SK-N-SH (cell line): ENCODE measurements at regions not wholly inside any gene's neighbourhood (a gene's known extent, or its start where the extent isn't known, plus 50 kb on each side); places are given as distances from the start of the nearest gene placed in this dataset.

Experiments
- FOXM1 ChIP-seq: IDR thresholded peaks from 2 replicates; pipeline ENCODE4 v1.4.0; 2012; ENCODE audit warnings: low read depth, mild to moderate bottlenecking
- GABPA ChIP-seq: IDR thresholded peaks from 2 replicates; pipeline ENCODE4 v1.4.0; 2012; ENCODE audit warnings: low read depth, mild to moderate bottlenecking
- JUND ChIP-seq: IDR thresholded peaks from 2 replicates; pipeline ENCODE4 v1.4.0; 2012
- MXI1 ChIP-seq: IDR thresholded peaks from 2 replicates; pipeline ENCODE4 v1.6.1; 2012; ENCODE audit warnings: mild to moderate bottlenecking, low read depth, low read length, improper control_type of control experiment
- RAD21 ChIP-seq: IDR thresholded peaks from 2 replicates; pipeline ENCODE4 v1.6.1; 2012; ENCODE audit warnings: mild to moderate bottlenecking, low read length
- RFX5 ChIP-seq: IDR thresholded peaks from 2 replicates; pipeline ENCODE4 v1.6.1; 2012; ENCODE audit warnings: mild to moderate bottlenecking, improper control_type of control experiment, low read length
- TAF1 ChIP-seq: IDR thresholded peaks from 2 replicates; pipeline ENCODE4 v1.6.1; 2012; ENCODE audit warnings: low read depth, mild to moderate bottlenecking, low read length, moderate library complexity, borderline replicate concordance
- TCF12 ChIP-seq: IDR thresholded peaks from 2 replicates; pipeline ENCODE4 v1.4.0; 2012
- YY1 ChIP-seq: IDR thresholded peaks from 2 replicates; pipeline ENCODE4 v1.4.0; 2012; ENCODE audit warnings: low read depth, mild to moderate bottlenecking
- TF ChIP-seq, protein P1 (sequence below): fragments of 200-600 bp; sonication (generic); IDR thresholded peaks from 2 replicates; pipeline ENCODE4 v1.6.1; 2017; ENCODE audit warnings: antibody characterized with exemption, mild to moderate bottlenecking, moderate library complexity

DNA sequence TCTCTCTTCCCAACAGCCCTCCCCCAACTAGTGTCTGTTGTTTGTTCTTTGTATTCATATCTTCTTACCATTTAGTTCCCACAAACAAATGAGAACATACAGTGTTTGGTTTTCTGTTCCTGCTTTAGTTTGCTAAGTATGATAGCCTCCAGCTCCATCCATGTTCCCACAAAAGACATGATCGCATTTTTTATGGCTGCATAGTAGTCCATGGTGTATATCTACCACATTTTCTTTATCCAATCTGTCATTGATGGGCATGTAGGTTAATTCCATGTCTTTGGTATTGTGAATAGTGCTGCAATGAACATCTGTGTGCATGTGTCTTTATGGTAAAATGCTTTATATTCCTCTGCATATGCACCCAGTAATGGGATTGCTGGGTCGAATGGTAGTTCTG, 283.9 kb upstream of the FGF13 start:
- no peak for TF ChIP-seq GABPA
- no peak for TF ChIP-seq RAD21
- TF ChIP-seq, protein P1, sequence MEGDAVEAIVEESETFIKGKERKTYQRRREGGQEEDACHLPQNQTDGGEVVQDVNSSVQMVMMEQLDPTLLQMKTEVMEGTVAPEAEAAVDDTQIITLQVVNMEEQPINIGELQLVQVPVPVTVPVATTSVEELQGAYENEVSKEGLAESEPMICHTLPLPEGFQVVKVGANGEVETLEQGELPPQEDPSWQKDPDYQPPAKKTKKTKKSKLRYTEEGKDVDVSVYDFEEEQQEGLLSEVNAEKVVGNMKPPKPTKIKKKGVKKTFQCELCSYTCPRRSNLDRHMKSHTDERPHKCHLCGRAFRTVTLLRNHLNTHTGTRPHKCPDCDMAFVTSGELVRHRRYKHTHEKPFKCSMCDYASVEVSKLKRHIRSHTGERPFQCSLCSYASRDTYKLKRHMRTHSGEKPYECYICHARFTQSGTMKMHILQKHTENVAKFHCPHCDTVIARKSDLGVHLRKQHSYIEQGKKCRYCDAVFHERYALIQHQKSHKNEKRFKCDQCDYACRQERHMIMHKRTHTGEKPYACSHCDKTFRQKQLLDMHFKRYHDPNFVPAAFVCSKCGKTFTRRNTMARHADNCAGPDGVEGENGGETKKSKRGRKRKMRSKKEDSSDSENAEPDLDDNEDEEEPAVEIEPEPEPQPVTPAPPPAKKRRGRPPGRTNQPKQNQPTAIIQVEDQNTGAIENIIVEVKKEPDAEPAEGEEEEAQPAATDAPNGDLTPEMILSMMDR, result no peak
- no peak for TF ChIP-seq YY1
- no peak for TF ChIP-seq TCF12
- TF ChIP-seq TAF1, result no peak
- TF ChIP-seq RFX5, result no peak
- no peak for TF ChIP-seq JUND
- no peak for TF ChIP-seq FOXM1
- no peak for TF ChIP-seq MXI1
